CD4-positive, alpha-beta T cell treated with Interferon alpha-2 for 1 hour (primary cell): ENCODE measurements at regions not wholly inside any gene's neighbourhood (a gene's known extent, or its start where the extent isn't known, plus 50 kb on each side); places are given as distances from the start of the nearest gene placed in this dataset.
"Not testable (repeated sequence)": the region's sequence is repeated elsewhere in the genome, so short reads cannot be mapped to it uniquely, and the experiment has no call there.

Experiments used
- DNase-seq, 2 donors: peaks; one replicate each; pipeline ENCODE4 v3.0.0-alpha.2; 2020 to 2022

- no peak for DNase-seq
Measured at GRCh38 chr2:31813016-31813415, 197.8 kb downstream of the MEMO1 start.

- peak; percentile 17 to 30 for DNase-seq
Measured at GRCh38 chr2:31812051-31812798, 198.6 kb downstream of the MEMO1 start.

- no peak for DNase-seq
Measured at GRCh38 chr2:31811482-31811881, 199.3 kb downstream of the MEMO1 start.

- no peak for DNase-seq
Measured at GRCh38 chr2:31810200-31810917, 200.4 kb downstream of the MEMO1 start.

GRCh38 chr2:31805688-31806087, 205.1 kb downstream of the MEMO1 start:
- DNase-seq = no peak

- not testable (repeated sequence) for DNase-seq
Measured at GRCh38 chr2:31803481-31804153, 207.2 kb downstream of the MEMO1 start.

GRCh38 chr2:31802711-31803110, 208.1 kb downstream of the MEMO1 start:
- DNase-seq = no peak

GRCh38 chr2:31799282-31799681, 211.5 kb downstream of the MEMO1 start:
- not testable (repeated sequence) for DNase-seq

GRCh38 chr2:31788273-31788672, 207.5 kb upstream of the SRD5A2 start:
- no peak for DNase-seq

GRCh38 chr2:31785876-31786275, 205.1 kb upstream of the SRD5A2 start:
- DNase-seq = no peak

- DNase-seq = no peak
Measured at GRCh38 chr2:31784868-31785267, 204.1 kb upstream of the SRD5A2 start.

- not testable (repeated sequence) for DNase-seq
Measured at GRCh38 chr2:31783446-31784091, 202.8 kb upstream of the SRD5A2 start.

GRCh38 chr2:31778153-31778552, 197.4 kb upstream of the SRD5A2 start:
- no peak for DNase-seq

GRCh38 chr2:31770741-31771140, 190.0 kb upstream of the SRD5A2 start:
- no peak for DNase-seq

GRCh38 chr2:31765078-31765945, 184.6 kb upstream of the SRD5A2 start:
- DNase-seq = no peak

GRCh38 chr2:31764169-31764568, 183.4 kb upstream of the SRD5A2 start:
- DNase-seq = no peak

GRCh38 chr2:31762085-31762484, 181.3 kb upstream of the SRD5A2 start:
- DNase-seq = no peak

- DNase-seq = not testable (repeated sequence)
Measured at GRCh38 chr2:31757351-31757750, 176.6 kb upstream of the SRD5A2 start.

GRCh38 chr2:31748746-31749145, 168.0 kb upstream of the SRD5A2 start:
- DNase-seq = not testable (repeated sequence)

- no peak for DNase-seq
Measured at GRCh38 chr2:31748041-31748440, 167.3 kb upstream of the SRD5A2 start.

GRCh38 chr2:31739161-31739560, 158.4 kb upstream of the SRD5A2 start:
- no peak for DNase-seq
